ENCODE measurements at regions not wholly inside any gene's neighbourhood (a gene's known extent, or its start where the extent isn't known, plus 50 kb on each side); places are given as distances from the start of the nearest gene placed in this dataset.

GRCh38 chr6:163983679-163984078 is 569.2 kb downstream of the QKI start:
- Histone ChIP-seq H3K9ac (no peak overlapping the region), H3K27me3 (ENCODE audit: insufficient read depth, low read depth) (no peaks in the 10 kb centered on the region), H4K20me1 (ENCODE audit: insufficient read depth) (no peaks in the 10 kb centered on the region), H3K36me3 (ENCODE audit: insufficient read depth) (no peaks in the 10 kb centered on the region), H3K4me1 (ENCODE audit: low read depth, poor library complexity, severe bottlenecking) (no peaks in the 10 kb centered on the region), H3K79me2 (ENCODE audit: insufficient read depth, low read depth) (no peaks in the 10 kb centered on the region), H3K27ac (no peak overlapping the region), H2AFZ (ENCODE audit: low read depth) (no peak overlapping the region), H3K4me2 (no peak overlapping the region), H3K4me3 (IDR thresholded peaks at IDR 0.05; ENCODE audit: insufficient read depth, low read depth, low read length) (no peak overlapping the region)
- TF ChIP-seq, protein P1, sequence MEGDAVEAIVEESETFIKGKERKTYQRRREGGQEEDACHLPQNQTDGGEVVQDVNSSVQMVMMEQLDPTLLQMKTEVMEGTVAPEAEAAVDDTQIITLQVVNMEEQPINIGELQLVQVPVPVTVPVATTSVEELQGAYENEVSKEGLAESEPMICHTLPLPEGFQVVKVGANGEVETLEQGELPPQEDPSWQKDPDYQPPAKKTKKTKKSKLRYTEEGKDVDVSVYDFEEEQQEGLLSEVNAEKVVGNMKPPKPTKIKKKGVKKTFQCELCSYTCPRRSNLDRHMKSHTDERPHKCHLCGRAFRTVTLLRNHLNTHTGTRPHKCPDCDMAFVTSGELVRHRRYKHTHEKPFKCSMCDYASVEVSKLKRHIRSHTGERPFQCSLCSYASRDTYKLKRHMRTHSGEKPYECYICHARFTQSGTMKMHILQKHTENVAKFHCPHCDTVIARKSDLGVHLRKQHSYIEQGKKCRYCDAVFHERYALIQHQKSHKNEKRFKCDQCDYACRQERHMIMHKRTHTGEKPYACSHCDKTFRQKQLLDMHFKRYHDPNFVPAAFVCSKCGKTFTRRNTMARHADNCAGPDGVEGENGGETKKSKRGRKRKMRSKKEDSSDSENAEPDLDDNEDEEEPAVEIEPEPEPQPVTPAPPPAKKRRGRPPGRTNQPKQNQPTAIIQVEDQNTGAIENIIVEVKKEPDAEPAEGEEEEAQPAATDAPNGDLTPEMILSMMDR (conservative IDR thresholded peaks at IDR 0.05; ENCODE audit: low read depth, low read length): no peak

- Histone ChIP-seq H3K36me3 (ENCODE audit: insufficient read depth) (no peaks in the 10 kb centered on the region), H3K79me2 (ENCODE audit: insufficient read depth, low read depth) (no peaks in the 10 kb centered on the region), H3K27me3 (ENCODE audit: insufficient read depth, low read depth) (no peaks in the 10 kb centered on the region), H3K9ac (no peak overlapping the region), H2AFZ (ENCODE audit: low read depth) (no peak overlapping the region), H3K27ac (no peak overlapping the region), H3K4me1 (ENCODE audit: low read depth, poor library complexity, severe bottlenecking) (no peaks in the 10 kb centered on the region), H4K20me1 (ENCODE audit: insufficient read depth) (no peaks in the 10 kb centered on the region), H3K4me2 (no peak overlapping the region), H3K4me3 (IDR thresholded peaks at IDR 0.05; ENCODE audit: insufficient read depth, low read depth, low read length) (no peak overlapping the region)
- TF ChIP-seq, protein P1 (conservative IDR thresholded peaks at IDR 0.05; ENCODE audit: low read depth, low read length): no peak
Measured at GRCh38 chr6:163974322-163974721, 559.8 kb downstream of the QKI start.

GRCh38 chr6:163971841-163972838 is 557.6 kb downstream of the QKI start:
- no peaks in the 10 kb centered on the region for H3K36me3 ChIP-seq (ENCODE audit: insufficient read depth)
- no peak overlapping the region for H3K4me3 ChIP-seq (IDR thresholded peaks at IDR 0.05; ENCODE audit: insufficient read depth, low read depth, low read length)
- H3K4me1 ChIP-seq (ENCODE audit: low read depth, poor library complexity, severe bottlenecking): no peaks in the 10 kb centered on the region
- H3K9ac ChIP-seq: no peak overlapping the region
- H4K20me1 ChIP-seq (ENCODE audit: insufficient read depth): no peaks in the 10 kb centered on the region
- no peaks in the 10 kb centered on the region for H3K27me3 ChIP-seq (ENCODE audit: insufficient read depth, low read depth)
- H2AFZ ChIP-seq (ENCODE audit: low read depth): no peak overlapping the region
- H3K79me2 ChIP-seq (ENCODE audit: insufficient read depth, low read depth): no peaks in the 10 kb centered on the region
- no peak overlapping the region for H3K4me2 ChIP-seq
- TF ChIP-seq, protein P1 (conservative IDR thresholded peaks at IDR 0.05; ENCODE audit: low read depth, low read length): no peak
- no peak overlapping the region for H3K27ac ChIP-seq

GRCh38 chr6:163970846-163971564 is 556.5 kb downstream of the QKI start:
- H4K20me1 ChIP-seq (ENCODE audit: insufficient read depth): no peaks in the 10 kb centered on the region
- H3K79me2 ChIP-seq (ENCODE audit: insufficient read depth, low read depth): no peaks in the 10 kb centered on the region
- H3K4me1 ChIP-seq (ENCODE audit: low read depth, poor library complexity, severe bottlenecking): no peaks in the 10 kb centered on the region
- no peak overlapping the region for H2AFZ ChIP-seq (ENCODE audit: low read depth)
- no peaks in the 10 kb centered on the region for H3K27me3 ChIP-seq (ENCODE audit: insufficient read depth, low read depth)
- TF ChIP-seq, protein P1 (conservative IDR thresholded peaks at IDR 0.05; ENCODE audit: low read depth, low read length): no peak
- H3K4me2 ChIP-seq: no peak overlapping the region
- no peak overlapping the region for H3K27ac ChIP-seq
- H3K9ac ChIP-seq: no peak overlapping the region
- no peak overlapping the region for H3K4me3 ChIP-seq (IDR thresholded peaks at IDR 0.05; ENCODE audit: insufficient read depth, low read depth, low read length)
- H3K36me3 ChIP-seq (ENCODE audit: insufficient read depth): no peaks in the 10 kb centered on the region
